Endothelial cell of umbilical vein (primary cell): ENCODE measurements at regions not wholly inside any gene's neighbourhood (a gene's known extent, or its start where the extent isn't known, plus 50 kb on each side); places are given as distances from the start of the nearest gene placed in this dataset.

Source experiments
- BruUV-seq: library from RNA; stranded (reverse); fragments of 400-500 nt; replicated peaks from 2 replicates; lab custom pipeline; 2021; lab: Mats Ljungman, UMichigan
- CTCF ChIA-PET: fragments of 300-600, 350-600 bp; sonication (Branson Sonifier 250); formaldehyde crosslinking; loops from one replicate; lab custom pipeline; 2021; ENCODE audit warnings: antibody characterized with exemption, inconsistent platforms; lab: Charles Lee
- POLR2A ChIA-PET: fragments of 300-600, 350-600 bp; sonication (Branson Sonifier 250); formaldehyde crosslinking; loops from one replicate; lab custom pipeline; 2021; ENCODE audit warnings: antibody characterized with exemption, inconsistent platforms; lab: Charles Lee
- DNase-seq: peaks from one replicate; pipeline ENCODE4 v3.0.0-alpha.2; 2011; ENCODE audit warnings: low read depth, low spot score
- FAIRE-seq: peaks from 2 replicates; lab custom pipeline; 2011; peaks lifted over from hg19 to GRCh38; lab: Jason Lieb, UNC
- H2AFZ ChIP-seq: 2 replicates; pipeline ENCODE4 v1.6.0; 2012; ENCODE audit warnings: low read depth, low read length, control low read depth, inconsistent platforms
- H3K27ac ChIP-seq: 2 replicates; pipeline ENCODE4 v1.5.1; 2011; ENCODE audit warnings: low read depth, mild to moderate bottlenecking, control low read depth, low read length, moderate library complexity; ENCODE audit not compliant: insufficient read depth
- H3K27me3 ChIP-seq, 2 experiments: 2 replicates each; pipeline versions ENCODE4 v1.6.0 to v1.6.1; 2011; ENCODE audit warnings: low read length in 2 of 2, mixed read lengths in 1 of 2; ENCODE audit not compliant: control insufficient read depth in 2 of 2, insufficient read depth in 2 of 2
- H3K36me3 ChIP-seq, 2 experiments: 2 replicates in 1 of 2; 3 replicates in 1 of 2; pipeline ENCODE4 v1.5.1; 2011; ENCODE audit warnings: low read length in 2 of 2, mild to moderate bottlenecking in 1 of 2, moderate library complexity in 1 of 2; ENCODE audit not compliant: control insufficient read depth in 2 of 2, insufficient read depth in 2 of 2; ENCODE audit errors: extremely low read depth in 1 of 2
- H3K4me1 ChIP-seq: 3 replicates; pipeline ENCODE4 v1.5.1; 2011; ENCODE audit warnings: mild to moderate bottlenecking, low read length; ENCODE audit not compliant: control insufficient read depth, insufficient read depth; ENCODE audit errors: extremely low read depth
- H3K4me2 ChIP-seq: 2 replicates; pipeline ENCODE4 v1.6.1; 2011; ENCODE audit warnings: low read length, control low read depth, mixed read lengths; ENCODE audit not compliant: insufficient read depth
- H3K4me3 ChIP-seq, 3 experiments: fragments of 200-600 bp in 1 of 3; sonication (generic), shearing (Covaris generic) in 1 of 3; replicated peaks in 1 of 3; 2 replicates each; pipeline ENCODE4 v1.5.1; 2011 to 2016; ENCODE audit warnings: control low read depth in 3 of 3, low read length in 3 of 3, mild to moderate bottlenecking in 2 of 3, inconsistent platforms in 1 of 3, low read depth in 1 of 3, moderate library complexity in 1 of 3; ENCODE audit not compliant: insufficient read depth in 1 of 3
- H3K79me2 ChIP-seq: 2 replicates; pipeline ENCODE4 v1.6.0; 2012; ENCODE audit warnings: low read length, inconsistent platforms; ENCODE audit not compliant: control insufficient read depth, insufficient read depth
- H3K9ac ChIP-seq: replicated peaks from 2 replicates; pipeline ENCODE3; 2011; ENCODE audit warnings: low read length, control low read depth; ENCODE audit not compliant: insufficient read depth; ENCODE audit errors: extremely low read depth
- H3K9me1 ChIP-seq: replicated peaks from 3 replicates; pipeline ENCODE4 v1.6.0; 2011; ENCODE audit warnings: mild to moderate bottlenecking, low read length; ENCODE audit not compliant: control insufficient read depth, insufficient read depth; ENCODE audit errors: extremely low read depth
- H3K9me3 ChIP-seq: replicated peaks from 2 replicates; pipeline ENCODE4 v1.5.1; 2012; ENCODE audit warnings: low read length, inconsistent platforms; ENCODE audit not compliant: control insufficient read depth, insufficient read depth
- H4K20me1 ChIP-seq: replicated peaks from 2 replicates; pipeline ENCODE3; 2011; ENCODE audit warnings: mild to moderate bottlenecking, low read length; ENCODE audit not compliant: control insufficient read depth, insufficient read depth; ENCODE audit errors: extremely low read depth
- EZH2 ChIP-seq: IDR thresholded peaks from 2 replicates; pipeline ENCODE4 v1.6.1; 2012; ENCODE audit warnings: borderline replicate concordance, low read depth, mild to moderate bottlenecking, moderate library complexity, low read length, inconsistent platforms; ENCODE audit not compliant: severe bottlenecking
- FOS ChIP-seq: IDR thresholded peaks from 2 replicates; pipeline ENCODE4 v1.6.1; 2011; ENCODE audit warnings: mild to moderate bottlenecking, low read length, moderate library complexity, borderline replicate concordance; ENCODE audit not compliant: insufficient read depth
- GATA2 ChIP-seq: IDR thresholded peaks from 2 replicates; pipeline ENCODE4 v1.7.0; 2011; ENCODE audit warnings: low read depth, mild to moderate bottlenecking, moderate library complexity, mixed read lengths, low read length; ENCODE audit not compliant: insufficient read length, insufficient read depth
- JUN ChIP-seq: IDR thresholded peaks from 2 replicates; pipeline ENCODE4 v1.6.1; 2011; ENCODE audit warnings: borderline replicate concordance, low read depth; ENCODE audit not compliant: insufficient read length, insufficient read depth
- MAX ChIP-seq: IDR thresholded peaks from 2 replicates; pipeline ENCODE4 v1.6.1; 2011; ENCODE audit not compliant: insufficient read depth, insufficient read length
- MYC ChIP-seq: IDR thresholded peaks from one replicate; pipeline ENCODE4 v1.6.1; 2011; ENCODE audit warnings: mild to moderate bottlenecking, low read depth, low read length
- POLR2A ChIP-seq: IDR thresholded peaks from 2 replicates; pipeline ENCODE4 v1.6.1; 2012; ENCODE audit warnings: low read depth, mild to moderate bottlenecking, control low read depth, low read length
- POLR2AphosphoS5 ChIP-seq: IDR thresholded peaks from 2 replicates; pipeline ENCODE4 v1.6.1; 2012; ENCODE audit warnings: low read depth, mild to moderate bottlenecking, control low read depth, low read length, moderate library complexity; ENCODE audit not compliant: insufficient read depth
- dilution Hi-C: fragments of 300-500 bp; cut with MboI; formaldehyde crosslinking; loops from one replicate; pipeline ENCODE4 v1.15.0; 2019; ENCODE audit warnings: low sequenced_read_pairs; ENCODE audit not compliant: extremely low pct_ligation_motif_present
- intact Hi-C: fragments of 100-400 bp; cut with micrococcal nuclease; formaldehyde crosslinking; loops from one replicate; pipeline ENCODE4 v1.10.0; 2022
- TF ChIP-seq, protein P1 (sequence below), 2 donors: IDR thresholded peaks; 1 replicate in 1 of 2; 2 replicates in 1 of 2; pipeline ENCODE4 v1.5.1; 2011; ENCODE audit warnings: low read length in 2 of 2, mild to moderate bottlenecking in 2 of 2, moderate library complexity in 2 of 2, control low read depth in 1 of 2, inconsistent platforms in 1 of 2, low read depth in 1 of 2; ENCODE audit not compliant: insufficient read depth in 1 of 2; ENCODE audit errors: extremely low read depth in 1 of 2

- no peaks in the 10 kb centered on the region for H4K20me1 ChIP-seq
- no peak overlapping the region for H3K27ac ChIP-seq
- H3K9me3 ChIP-seq, result peaks cover 7% of the 10 kb centered on the region
- H3K9me1 ChIP-seq, result no peaks in the 10 kb centered on the region
- no peak overlapping the region for H3K9ac ChIP-seq
- no peaks in the 10 kb centered on the region for H3K79me2 ChIP-seq
- no peaks in the 10 kb centered on the region for H3K4me1 ChIP-seq
- CTCF ChIA-PET, result no interaction called here
- dilution Hi-C loops (no loop called here), intact Hi-C loops (no loop called here)
- no peak overlapping the region for H3K4me2 ChIP-seq
- DNase-seq (no peak), FAIRE-seq (no peak)
- H2AFZ ChIP-seq, result no peak overlapping the region
- BruUV-seq, result no TSS peak
- H3K36me3 ChIP-seq, result no peaks in the 10 kb centered on the region
- TF ChIP-seq, protein P1, sequence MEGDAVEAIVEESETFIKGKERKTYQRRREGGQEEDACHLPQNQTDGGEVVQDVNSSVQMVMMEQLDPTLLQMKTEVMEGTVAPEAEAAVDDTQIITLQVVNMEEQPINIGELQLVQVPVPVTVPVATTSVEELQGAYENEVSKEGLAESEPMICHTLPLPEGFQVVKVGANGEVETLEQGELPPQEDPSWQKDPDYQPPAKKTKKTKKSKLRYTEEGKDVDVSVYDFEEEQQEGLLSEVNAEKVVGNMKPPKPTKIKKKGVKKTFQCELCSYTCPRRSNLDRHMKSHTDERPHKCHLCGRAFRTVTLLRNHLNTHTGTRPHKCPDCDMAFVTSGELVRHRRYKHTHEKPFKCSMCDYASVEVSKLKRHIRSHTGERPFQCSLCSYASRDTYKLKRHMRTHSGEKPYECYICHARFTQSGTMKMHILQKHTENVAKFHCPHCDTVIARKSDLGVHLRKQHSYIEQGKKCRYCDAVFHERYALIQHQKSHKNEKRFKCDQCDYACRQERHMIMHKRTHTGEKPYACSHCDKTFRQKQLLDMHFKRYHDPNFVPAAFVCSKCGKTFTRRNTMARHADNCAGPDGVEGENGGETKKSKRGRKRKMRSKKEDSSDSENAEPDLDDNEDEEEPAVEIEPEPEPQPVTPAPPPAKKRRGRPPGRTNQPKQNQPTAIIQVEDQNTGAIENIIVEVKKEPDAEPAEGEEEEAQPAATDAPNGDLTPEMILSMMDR (IDR thresholded peaks at IDR 0.05; ENCODE audit: extremely low read depth in 1 of 2, insufficient read depth in 1 of 2, low read depth in 1 of 2, low read length in 2 of 2), result no peak
- TF ChIP-seq MYC, result no peak
- no peak for TF ChIP-seq FOS
- no peak for TF ChIP-seq JUN
- TF ChIP-seq EZH2, result no peak
- TF ChIP-seq POLR2A, result no peak
- no peak for TF ChIP-seq MAX
- TF ChIP-seq GATA2, result no peak
- TF ChIP-seq POLR2AphosphoS5, result no peak
- no peak overlapping the region for H3K4me3 ChIP-seq
- POLR2A ChIA-PET, result no interaction called here
- no peaks in the 10 kb centered on the region for H3K27me3 ChIP-seq
These were observed 766.4 kb upstream of the ID2 start for GRCh38 chr2:7915302-7916091.
